ENCODE measurements at regions not wholly inside any gene's neighbourhood (a gene's known extent, or its start where the extent isn't known, plus 50 kb on each side); places are given as distances from the start of the nearest gene placed in this dataset.

GRCh38 chr6:105691971-105692370, 289.1 kb upstream of the PREP start:
- TF ChIP-seq POLR2A (IDR thresholded peaks at IDR 0.05; ENCODE audit: low read depth, low read length) (no peak), SPI1 (IDR thresholded peaks at IDR 0.05; ENCODE audit: low read depth, low read length) (no peak), PAX5 (IDR thresholded peaks at IDR 0.05; ENCODE audit: insufficient read depth, low read length, severe bottlenecking) (no peak), TAF1 (IDR thresholded peaks at IDR 0.05; ENCODE audit: low read depth, low read length) (no peak), POLR2AphosphoS5 (IDR thresholded peaks at IDR 0.05; ENCODE audit: low read depth, low read length) (no peak)

All from GM12891 (cell line).